Endodermal cell (in vitro differentiated cells): ENCODE measurements at regions not wholly inside any gene's neighbourhood (a gene's known extent, or its start where the extent isn't known, plus 50 kb on each side); places are given as distances from the start of the nearest gene placed in this dataset.

Source experiments
- DNase-seq: peaks from one replicate; pipeline ENCODE4 v3.0.0-alpha.2; 2017
- H3K27ac ChIP-seq: 2 replicates; pipeline ENCODE4 v1.5.1; 2013; ENCODE audit warnings: mild to moderate bottlenecking, low read depth, low read length, moderate library complexity
- H3K27me3 ChIP-seq: 2 replicates; pipeline ENCODE4 v1.6.1; 2013; ENCODE audit warnings: mild to moderate bottlenecking, low read length, moderate library complexity; ENCODE audit not compliant: insufficient read depth, control insufficient read depth, poor library complexity, severe bottlenecking
- H3K36me3 ChIP-seq: 2 replicates; pipeline ENCODE4 v1.7.0; 2013; ENCODE audit warnings: mild to moderate bottlenecking, low read length, moderate library complexity; ENCODE audit not compliant: control insufficient read depth, insufficient read depth
- H3K4me1 ChIP-seq: one replicate; pipeline ENCODE4 v1.7.0; 2013; ENCODE audit warnings: low read length; ENCODE audit not compliant: control insufficient read depth, insufficient read depth
- H3K4me3 ChIP-seq: 2 replicates; pipeline ENCODE4 v1.5.1; 2013; ENCODE audit warnings: mild to moderate bottlenecking, low read length, moderate library complexity
- H3K9ac ChIP-seq: 2 replicates; pipeline ENCODE4 v1.6.1; 2013; ENCODE audit warnings: mild to moderate bottlenecking, low read length, moderate library complexity; ENCODE audit not compliant: poor library complexity, severe bottlenecking; ENCODE audit errors: extremely low read depth
- H3K9me3 ChIP-seq: 2 replicates; pipeline ENCODE4 v1.6.1; 2013; ENCODE audit warnings: mild to moderate bottlenecking, low read length, moderate library complexity; ENCODE audit not compliant: control insufficient read depth
- H3K27ac Mint-ChIP-seq: 2 replicates; pipeline ENCODE4 v1.8.0; 2020; ENCODE audit warnings: mixed read lengths
- H3K27me3 Mint-ChIP-seq: 2 replicates; pipeline ENCODE4 v1.8.0; 2021; ENCODE audit warnings: mild to moderate bottlenecking, mixed read lengths; ENCODE audit not compliant: insufficient read depth
- H3K36me3 Mint-ChIP-seq: 2 replicates; pipeline ENCODE4 v1.8.0; 2020; ENCODE audit warnings: low read depth, mixed read lengths
- H3K4me1 Mint-ChIP-seq: 2 replicates; pipeline ENCODE4 v1.8.0; 2020; ENCODE audit warnings: mixed read lengths
- H3K4me3 Mint-ChIP-seq: 2 replicates; pipeline ENCODE4 v1.8.0; 2020; ENCODE audit warnings: mild to moderate bottlenecking, moderate library complexity, mixed read lengths
- H3K9me3 Mint-ChIP-seq: 2 replicates; pipeline ENCODE4 v1.8.0; 2020; ENCODE audit warnings: mild to moderate bottlenecking, mixed read lengths
- CTCF ChIP-seq: fragments of 200-600 bp; sonication (generic); conservative IDR thresholded peaks from 2 replicates; pipeline ENCODE4 v1.5.0; 2021; ENCODE audit warnings: antibody characterized with exemption, mild to moderate bottlenecking
- WGBS, 2 experiments: methylation state at CpG; one replicate each; pipeline versions ENCODE4 v1.1.5 to v1.1.7; 2013; ENCODE audit warnings: missing lambda C conversion rate in 2 of 2, mixed read lengths in 1 of 2; ENCODE audit not compliant: insufficient coverage in 1 of 2, insufficient read length in 1 of 2; 5-methylcytosine and 5-hydroxymethylcytosine counted together

GRCh38 chr10:90989378-90989777, 68.5 kb upstream of the ANKRD1 start:
- H3K9me3 Mint-ChIP-seq: no peaks in the 10 kb centered on the region
- 89 to 92% methylated on average over 2 to 3 of the region's 3 CpGs for WGBS, 2 experiments
- no peaks in the 10 kb centered on the region for H3K36me3 Mint-ChIP-seq
- Histone ChIP-seq H3K4me3 (no peak overlapping the region), H3K9me3 (no peaks in the 10 kb centered on the region), H3K4me1 (peaks cover 20% of the 10 kb centered on the region), H3K9ac (no peak overlapping the region), H3K36me3 (no peaks in the 10 kb centered on the region), H3K27me3 (no peaks in the 10 kb centered on the region), H3K27ac (no peak overlapping the region)
- H3K4me1 Mint-ChIP-seq: peaks cover 38% of the 10 kb centered on the region
- DNase-seq: no peak
- no peak overlapping the region for H3K4me3 Mint-ChIP-seq
- TF ChIP-seq CTCF: no peak
- H3K27me3 Mint-ChIP-seq: peaks cover 16% of the 10 kb centered on the region
- no peak overlapping the region for H3K27ac Mint-ChIP-seq

GRCh38 chr10:90992462-90992861, 71.6 kb upstream of the ANKRD1 start:
- Mint-ChIP-seq H3K4me3 (no peak overlapping the region), H3K27me3 (peaks cover 25% of the 10 kb centered on the region), H3K27ac (no peak overlapping the region), H3K36me3 (no peaks in the 10 kb centered on the region), H3K9me3 (no peaks in the 10 kb centered on the region), H3K4me1 (peaks cover 7% of the 10 kb centered on the region)
- Histone ChIP-seq H3K9me3 (no peaks in the 10 kb centered on the region), H3K27me3 (no peaks in the 10 kb centered on the region), H3K4me1 (peaks cover 5% of the 10 kb centered on the region), H3K36me3 (no peaks in the 10 kb centered on the region), H3K4me3 (no peak overlapping the region), H3K27ac (no peak overlapping the region), H3K9ac (no peak overlapping the region)
- no CpG with 5 or more reads among the region's 2 CpGs for WGBS, 2 experiments
- TF ChIP-seq CTCF: no peak
- DNase-seq: no peak

- Histone ChIP-seq H3K9me3 (no peaks in the 10 kb centered on the region), H3K27me3 (no peaks in the 10 kb centered on the region), H3K36me3 (no peaks in the 10 kb centered on the region), H3K4me3 (no peak overlapping the region), H3K27ac (no peak overlapping the region), H3K4me1 (no peaks in the 10 kb centered on the region), H3K9ac (no peak overlapping the region)
- no peak for TF ChIP-seq CTCF
- WGBS, 2 experiments: 89 to 93% methylated on average over 2 to 3 of the region's 3 CpGs
- no peak overlapping the region for H3K27ac Mint-ChIP-seq
- H3K27me3 Mint-ChIP-seq: peaks cover 30% of the 10 kb centered on the region
- no peaks in the 10 kb centered on the region for H3K9me3 Mint-ChIP-seq
- H3K36me3 Mint-ChIP-seq: no peaks in the 10 kb centered on the region
- DNase-seq: no peak
- no peak overlapping the region for H3K4me3 Mint-ChIP-seq
- H3K4me1 Mint-ChIP-seq: no peaks in the 10 kb centered on the region
These were observed 72.5 kb upstream of the ANKRD1 start for GRCh38 chr10:90993340-90993739.
